Neural cell (in vitro differentiated cells): ENCODE measurements at regions not wholly inside any gene's neighbourhood (a gene's known extent, or its start where the extent isn't known, plus 50 kb on each side); places are given as distances from the start of the nearest gene placed in this dataset.

Experiments
- H2AFZ ChIP-seq: fragments of 200-600, 300-800 bp; sonication (generic), shearing (Covaris generic); 2 replicates; pipeline ENCODE4 v1.6.0; 2014; ENCODE audit warnings: low read depth, mild to moderate bottlenecking, antibody characterized with exemption, low read length, moderate library complexity
- H3F3A ChIP-seq: fragments of 200-600 bp; shearing (Covaris generic); 2 replicates; pipeline ENCODE4 v1.6.1; 2016; ENCODE audit warnings: mild to moderate bottlenecking, moderate library complexity, mixed read lengths, antibody characterized with exemption, low read length; ENCODE audit not compliant: insufficient read depth, poor library complexity, severe bottlenecking
- H3K27ac ChIP-seq: fragments of 200-600, 300-800 bp; sonication (generic), shearing (Covaris generic); 2 replicates; pipeline ENCODE4 v1.5.1; 2014; ENCODE audit warnings: mild to moderate bottlenecking, low read length, moderate library complexity
- H3K27me3 ChIP-seq: fragments of 300-800, 200-600 bp; sonication (generic), shearing (Covaris generic); 2 replicates; pipeline ENCODE4 v1.6.0; 2014; ENCODE audit warnings: mild to moderate bottlenecking, low read depth, low read length, moderate library complexity; ENCODE audit not compliant: insufficient read depth
- H3K36me3 ChIP-seq: fragments of 300-800, 200-600 bp; sonication (generic), shearing (Covaris generic); 2 replicates; pipeline ENCODE4 v1.5.1; 2014; ENCODE audit warnings: mild to moderate bottlenecking, antibody characterized with exemption, low read length, moderate library complexity; ENCODE audit not compliant: insufficient read depth
- H3K4me2 ChIP-seq: fragments of 300-800, 200-600 bp; sonication (generic), shearing (Covaris generic); 2 replicates; pipeline ENCODE4 v1.6.0; 2014; ENCODE audit warnings: mild to moderate bottlenecking, low read length
- H3K4me3 ChIP-seq: fragments of 300-800, 200-600 bp; sonication (generic), shearing (Covaris generic); 2 replicates; pipeline ENCODE4 v1.5.1; 2014; ENCODE audit warnings: mild to moderate bottlenecking, low read length, moderate library complexity
- H3K79me2 ChIP-seq: fragments of 200-600 bp; shearing (Covaris generic); replicated peaks from 2 replicates; pipeline ENCODE4 v1.6.0; 2014; ENCODE audit warnings: mild to moderate bottlenecking, low read length, moderate library complexity; ENCODE audit not compliant: insufficient read depth
- H3K9ac ChIP-seq: fragments of 300-800, 200-600 bp; sonication (generic), shearing (Covaris generic); 2 replicates; pipeline ENCODE4 v1.6.1; 2016; ENCODE audit warnings: mild to moderate bottlenecking, low read length, mixed read lengths
- H3K9me2 ChIP-seq: fragments of 200-600 bp; shearing (Covaris generic); 2 replicates; pipeline ENCODE4 v1.6.1; 2016; ENCODE audit warnings: mild to moderate bottlenecking, low read length, mixed read lengths; ENCODE audit not compliant: insufficient read depth
- H3K9me3 ChIP-seq: fragments of 200-600, 300-800 bp; sonication (generic), shearing (Covaris generic); 2 replicates; pipeline ENCODE4 v1.6.1; 2016; ENCODE audit warnings: mild to moderate bottlenecking, mixed run types, low read length, moderate library complexity, mixed read lengths
- H4K20me1 ChIP-seq: fragments of 200-600 bp; shearing (Covaris generic); 2 replicates; pipeline ENCODE4 v1.6.1; 2016; ENCODE audit warnings: mild to moderate bottlenecking, mixed run types; ENCODE audit not compliant: insufficient read depth
- EP300 ChIP-seq: fragments of 450-650 bp; conservative IDR thresholded peaks from 2 replicates; pipeline ENCODE4 v1.6.1; 2014; ENCODE audit warnings: antibody characterized with exemption, mild to moderate bottlenecking, moderate library complexity; ENCODE audit not compliant: poor library complexity, severe bottlenecking
- EZH2 ChIP-seq: fragments of 200-600, 300-800 bp; shearing (Covaris generic), sonication (generic); IDR thresholded peaks from 2 replicates; pipeline ENCODE4 v1.6.1; 2014; ENCODE audit warnings: antibody characterized with exemption, low read length, borderline replicate concordance, mild to moderate bottlenecking; ENCODE audit not compliant: insufficient read depth, poor library complexity, severe bottlenecking
- MXI1 ChIP-seq: fragments of 450-650 bp; conservative IDR thresholded peaks from 2 replicates; pipeline ENCODE4 v1.6.1; 2014; ENCODE audit warnings: antibody characterized with exemption, mild to moderate bottlenecking; ENCODE audit not compliant: poor library complexity, severe bottlenecking
- POLR2AphosphoS5 ChIP-seq: IDR thresholded peaks from 2 replicates; pipeline ENCODE4 v1.6.1; 2012
- RAD21 ChIP-seq: fragments of 450-650 bp; conservative IDR thresholded peaks from 2 replicates; pipeline ENCODE4 v1.6.1; 2014; ENCODE audit warnings: antibody characterized with exemption, mild to moderate bottlenecking, moderate library complexity
- REST ChIP-seq: IDR thresholded peaks from 2 replicates; pipeline ENCODE4 v1.6.1; 2012; ENCODE audit warnings: borderline replicate concordance
- SMC3 ChIP-seq: fragments of 450-650 bp; conservative IDR thresholded peaks from 2 replicates; pipeline ENCODE4 v1.6.1; 2014; ENCODE audit warnings: antibody characterized with exemption, mild to moderate bottlenecking, moderate library complexity; ENCODE audit not compliant: poor library complexity
- TAF1 ChIP-seq: IDR thresholded peaks from 2 replicates; pipeline ENCODE4 v1.6.1; 2012; ENCODE audit warnings: low read depth
- TF ChIP-seq, protein P1 (sequence below): fragments of 450-650 bp; IDR thresholded peaks from 2 replicates; pipeline ENCODE4 v1.5.1; 2014; ENCODE audit warnings: antibody characterized with exemption, mild to moderate bottlenecking, moderate library complexity; ENCODE audit not compliant: poor library complexity, severe bottlenecking

DNA sequence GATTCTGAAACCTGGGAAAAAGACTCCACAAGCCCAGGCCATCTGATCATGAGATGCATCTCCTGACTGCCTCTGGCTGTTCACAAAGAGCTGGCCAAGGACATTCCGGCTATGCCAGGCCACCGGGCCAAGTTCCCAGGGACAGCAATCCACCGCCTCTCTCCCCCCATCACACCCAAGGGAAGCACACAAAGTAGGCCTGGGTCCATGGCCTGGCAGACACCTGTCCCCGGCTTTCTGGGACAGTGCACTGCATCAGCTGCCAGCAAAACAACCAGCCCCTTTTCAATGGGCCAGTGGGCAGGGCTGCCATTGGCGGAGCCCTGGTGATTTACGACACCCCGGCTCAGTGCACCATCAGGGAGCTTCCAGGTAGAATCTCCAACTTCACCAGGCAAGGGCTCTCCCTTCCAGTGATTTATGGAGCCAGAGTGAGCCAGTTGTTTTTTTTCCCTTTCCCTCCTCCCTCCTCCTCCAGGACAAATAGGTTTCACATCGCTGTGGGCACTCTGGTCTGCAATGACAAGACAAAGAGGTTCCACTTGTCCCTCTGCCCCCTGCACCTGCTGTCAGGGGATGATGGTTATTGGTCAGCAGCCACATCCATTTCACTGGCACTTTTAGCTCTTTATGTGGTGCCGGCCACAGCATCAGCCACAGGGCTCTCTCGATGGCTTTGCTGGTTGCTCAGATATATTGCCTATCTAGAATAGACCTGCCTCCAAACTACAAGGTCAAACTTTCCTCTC is 149.6 kb downstream of the SLC38A6 start:
- H3K27me3 ChIP-seq: no peaks in the 10 kb centered on the region
- H3K4me2 ChIP-seq: no peak overlapping the region
- H3K36me3 ChIP-seq: no peaks in the 10 kb centered on the region
- no peak overlapping the region for H2AFZ ChIP-seq
- H3K9me2 ChIP-seq: no peaks in the 10 kb centered on the region
- H3K79me2 ChIP-seq: no peaks in the 10 kb centered on the region
- H3F3A ChIP-seq: no peaks in the 10 kb centered on the region
- no peaks in the 10 kb centered on the region for H3K9me3 ChIP-seq
- H3K9ac ChIP-seq: no peak overlapping the region
- no peaks in the 10 kb centered on the region for H4K20me1 ChIP-seq
- H3K4me3 ChIP-seq: no peak overlapping the region
- H3K27ac ChIP-seq: no peak overlapping the region
- TF ChIP-seq TAF1 (no peak), POLR2AphosphoS5 (no peak), MXI1 (no peak), REST (no peak), RAD21 (no peak), SMC3 (no peak), EP300 (no peak)
- TF ChIP-seq, protein P1, sequence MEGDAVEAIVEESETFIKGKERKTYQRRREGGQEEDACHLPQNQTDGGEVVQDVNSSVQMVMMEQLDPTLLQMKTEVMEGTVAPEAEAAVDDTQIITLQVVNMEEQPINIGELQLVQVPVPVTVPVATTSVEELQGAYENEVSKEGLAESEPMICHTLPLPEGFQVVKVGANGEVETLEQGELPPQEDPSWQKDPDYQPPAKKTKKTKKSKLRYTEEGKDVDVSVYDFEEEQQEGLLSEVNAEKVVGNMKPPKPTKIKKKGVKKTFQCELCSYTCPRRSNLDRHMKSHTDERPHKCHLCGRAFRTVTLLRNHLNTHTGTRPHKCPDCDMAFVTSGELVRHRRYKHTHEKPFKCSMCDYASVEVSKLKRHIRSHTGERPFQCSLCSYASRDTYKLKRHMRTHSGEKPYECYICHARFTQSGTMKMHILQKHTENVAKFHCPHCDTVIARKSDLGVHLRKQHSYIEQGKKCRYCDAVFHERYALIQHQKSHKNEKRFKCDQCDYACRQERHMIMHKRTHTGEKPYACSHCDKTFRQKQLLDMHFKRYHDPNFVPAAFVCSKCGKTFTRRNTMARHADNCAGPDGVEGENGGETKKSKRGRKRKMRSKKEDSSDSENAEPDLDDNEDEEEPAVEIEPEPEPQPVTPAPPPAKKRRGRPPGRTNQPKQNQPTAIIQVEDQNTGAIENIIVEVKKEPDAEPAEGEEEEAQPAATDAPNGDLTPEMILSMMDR: no peak

- no peak overlapping the region for H3K4me3 ChIP-seq
- H3F3A ChIP-seq: no peaks in the 10 kb centered on the region
- no peaks in the 10 kb centered on the region for H3K9me3 ChIP-seq
- H3K27ac ChIP-seq: no peak overlapping the region
- no peak overlapping the region for H2AFZ ChIP-seq
- no peaks in the 10 kb centered on the region for H4K20me1 ChIP-seq
- H3K27me3 ChIP-seq: no peaks in the 10 kb centered on the region
- H3K4me2 ChIP-seq: no peak overlapping the region
- H3K9ac ChIP-seq: no peak overlapping the region
- no peaks in the 10 kb centered on the region for H3K9me2 ChIP-seq
- TF ChIP-seq, protein P1: no peak
- TF ChIP-seq REST (no peak), POLR2AphosphoS5 (no peak), EP300 (no peak), SMC3 (no peak), MXI1 (no peak), TAF1 (no peak), RAD21 (no peak), EZH2 (no peak)
- no peaks in the 10 kb centered on the region for H3K36me3 ChIP-seq
- H3K79me2 ChIP-seq: no peaks in the 10 kb centered on the region
Observed at GRCh38 chr14:61129168-61129745, 148.2 kb downstream of the SLC38A6 start.
